WTC11 (cell line): ENCODE measurements at regions not wholly inside any gene's neighbourhood (a gene's known extent, or its start where the extent isn't known, plus 50 kb on each side); places are given as distances from the start of the nearest gene placed in this dataset.
"Not testable (repeated sequence)": the region's sequence is repeated elsewhere in the genome, so short reads cannot be mapped to it uniquely, and the experiment has no call there.

Source experiments
- CBFB ChIP-seq: sonication (generic); formaldehyde crosslinking; IDR thresholded peaks from 2 replicates; pipeline ENCODE4 v1.8.1; 2022; ENCODE audit warnings: mild to moderate bottlenecking, low read depth, missing genetic modification reagents
- CTCF ChIP-seq: fragments of 200-600 bp; IDR thresholded peaks from 2 replicates; pipeline ENCODE4 v1.8.0; 2022; ENCODE audit warnings: antibody characterized with exemption
- FOXJ3 ChIP-seq: sonication (generic); formaldehyde crosslinking; IDR thresholded peaks from 2 replicates; pipeline ENCODE4 v1.9.0; 2021; ENCODE audit warnings: missing genetic modification reagents, mild to moderate bottlenecking, borderline replicate concordance
- FOXK1 ChIP-seq: sonication (generic); formaldehyde crosslinking; IDR thresholded peaks from 2 replicates; pipeline ENCODE4 v1.8.0; 2022; ENCODE audit warnings: mild to moderate bottlenecking, moderate library complexity, missing genetic modification reagents

DNA sequence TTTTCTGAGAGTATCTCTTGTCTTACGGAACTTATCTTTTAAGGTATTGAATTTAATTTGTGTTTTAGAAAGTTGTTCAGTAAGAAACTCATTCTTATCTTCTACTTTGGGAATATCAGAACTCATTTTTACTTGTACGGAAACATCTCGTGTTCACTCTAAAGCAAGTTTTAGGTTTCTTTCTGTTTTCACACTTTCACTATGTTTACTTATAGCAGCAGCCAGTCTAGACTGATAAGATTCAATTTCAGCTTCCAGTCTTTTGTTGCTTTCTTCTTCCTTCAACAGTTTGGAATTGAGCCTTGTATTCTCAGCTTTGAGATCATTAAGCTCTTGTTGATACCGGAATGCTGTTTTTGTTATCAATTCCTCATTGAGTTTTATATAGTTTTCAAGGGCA lies 575.2 kb upstream of the DEFB115 start:
- TF ChIP-seq FOXJ3; CBFB (CRISPR knock-in tag); FOXK1 (CRISPR knock-in tag); CTCF: not testable (repeated sequence)
